SK-N-SH (cell line): ENCODE measurements at regions not wholly inside any gene's neighbourhood (a gene's known extent, or its start where the extent isn't known, plus 50 kb on each side); places are given as distances from the start of the nearest gene placed in this dataset.
"Not testable (repeated sequence)": the region's sequence is repeated elsewhere in the genome, so short reads cannot be mapped to it uniquely, and the experiment has no call there.

Experiments
- CTCF ChIA-PET: fragments of 300-600, 350-600 bp; formaldehyde crosslinking; extraction: SDS; loops from one replicate; lab custom pipeline; 2021; lab: Yijun Ruan, JAX
- POLR2A ChIA-PET: fragments of 350-600 bp; sonication (Branson Sonifier 250); formaldehyde crosslinking; extraction: SDS; loops from one replicate; lab custom pipeline; 2020; ENCODE audit warnings: antibody characterized with exemption, inconsistent platforms; lab: Yijun Ruan, JAX
- DNase-seq: peaks from one replicate; pipeline ENCODE4 v3.0.0; 2012
- H2AFZ ChIP-seq: fragments of 200-600 bp; sonication (generic); 2 replicates; pipeline ENCODE4 v1.8.1; 2016; ENCODE audit warnings: antibody characterized with exemption, mild to moderate bottlenecking, low read depth
- H3F3A ChIP-seq: fragments of 200-600 bp; sonication (generic); replicated peaks from 2 replicates; pipeline ENCODE3; 2016; ENCODE audit warnings: antibody characterized with exemption, mild to moderate bottlenecking; ENCODE audit not compliant: insufficient read depth
- H3K27ac ChIP-seq, 2 experiments: fragments of 200-500 bp in 1 of 2; fragments of 200-600 bp in 1 of 2; sonication (Bioruptor generic) in 1 of 2; sonication (generic), shearing (Covaris generic) in 1 of 2; 2 replicates each; pipeline versions ENCODE4 v1.5.1 to v1.6.1; 2014 to 2016; ENCODE audit warnings: low read depth in 2 of 2, inconsistent platforms in 1 of 2, low read length in 1 of 2, mild to moderate bottlenecking in 1 of 2, mixed read lengths in 1 of 2
- H3K27me3 ChIP-seq: fragments of 200-600 bp; sonication (generic), shearing (Covaris generic); 2 replicates; pipeline ENCODE4 v1.6.1; 2016; ENCODE audit warnings: mixed run types; ENCODE audit not compliant: insufficient read depth
- H3K36me3 ChIP-seq, 2 experiments: fragments of 200-500 bp in 1 of 2; fragments of 200-600 bp in 1 of 2; sonication (Bioruptor generic) in 1 of 2; sonication (generic) in 1 of 2; replicated peaks in 1 of 2; 2 replicates each; pipeline versions ENCODE3 to v1.5.1; 2014 to 2016; ENCODE audit warnings: low read length in 1 of 2, mild to moderate bottlenecking in 1 of 2; ENCODE audit not compliant: insufficient read depth in 2 of 2, control insufficient read depth in 1 of 2
- H3K4me1 ChIP-seq, 2 experiments: fragments of 200-500 bp in 1 of 2; fragments of 200-600 bp in 1 of 2; sonication (Bioruptor generic) in 1 of 2; sonication (generic), shearing (Covaris generic) in 1 of 2; 2 replicates each; pipeline versions ENCODE4 v1.5.1 to v1.6.1; 2014 to 2016; ENCODE audit warnings: low read depth in 1 of 2, low read length in 1 of 2, mixed run types in 1 of 2; ENCODE audit not compliant: insufficient read depth in 2 of 2, control insufficient read depth in 1 of 2
- H3K4me2 ChIP-seq: fragments of 200-600 bp; sonication (generic), shearing (Covaris generic); 2 replicates; pipeline ENCODE4 v1.6.1; 2017; ENCODE audit warnings: mixed run types
- H3K4me3 ChIP-seq, 2 experiments: fragments of 200-500 bp in 1 of 2; fragments of 200-600 bp in 1 of 2; sonication (Bioruptor generic) in 1 of 2; sonication (generic), shearing (Covaris generic) in 1 of 2; 2 replicates each; pipeline versions ENCODE4 v1.5.1 to v1.8.1; 2014 to 2016; ENCODE audit warnings: low read depth in 2 of 2, inconsistent platforms in 1 of 2, low read length in 1 of 2, mild to moderate bottlenecking in 1 of 2, mixed read lengths in 1 of 2, moderate library complexity in 1 of 2
- H3K79me2 ChIP-seq: fragments of 200-600 bp; sonication (generic); 2 replicates; pipeline ENCODE4 v1.8.1; 2017; ENCODE audit warnings: mild to moderate bottlenecking; ENCODE audit not compliant: insufficient read depth
- H3K9ac ChIP-seq: fragments of 200-600 bp; sonication (generic); 2 replicates; pipeline ENCODE4 v1.6.1; 2017; ENCODE audit warnings: mixed run types
- H3K9me2 ChIP-seq: fragments of 200-600 bp; sonication (generic); 2 replicates; pipeline ENCODE4 v1.6.1; 2017; ENCODE audit warnings: mixed run types
- H3K9me3 ChIP-seq: fragments of 200-600 bp; sonication (generic); 2 replicates; pipeline ENCODE4 v1.6.1; 2017; ENCODE audit warnings: mixed run types, mild to moderate bottlenecking, moderate library complexity
- H4K20me1 ChIP-seq: fragments of 200-600 bp; sonication (generic); 2 replicates; pipeline ENCODE4 v1.6.1; 2017; ENCODE audit warnings: mild to moderate bottlenecking, mixed run types; ENCODE audit not compliant: insufficient read depth
- CHD2 ChIP-seq: fragments of 150-350 bp; IDR thresholded peaks from 2 replicates; pipeline ENCODE4 v1.6.1; 2018; ENCODE audit warnings: low read length; ENCODE audit not compliant: partially characterized antibody
- ELF1 ChIP-seq: IDR thresholded peaks from 2 replicates; pipeline ENCODE4 v1.4.0; 2012
- EZH2phosphoT487 ChIP-seq: fragments of 200-600 bp; sonication (generic); IDR thresholded peaks from 2 replicates; pipeline ENCODE4 v1.6.1; 2017; ENCODE audit warnings: low read depth, mixed run types, mild to moderate bottlenecking, antibody characterized with exemption, moderate library complexity, borderline replicate concordance
- FOSL2 ChIP-seq: IDR thresholded peaks from 2 replicates; pipeline ENCODE4 v1.4.0; 2012; ENCODE audit warnings: low read depth, mild to moderate bottlenecking, moderate library complexity, borderline replicate concordance
- GATA2 ChIP-seq: sonication (generic); formaldehyde crosslinking; IDR thresholded peaks from 2 replicates; pipeline ENCODE4 v1.5.0; 2020; ENCODE audit warnings: mild to moderate bottlenecking, missing genetic modification reagents
- JUND ChIP-seq: IDR thresholded peaks from 2 replicates; pipeline ENCODE4 v1.4.0; 2012
- NRF1 ChIP-seq: IDR thresholded peaks from 2 replicates; pipeline ENCODE4 v1.6.1; 2012; ENCODE audit warnings: low read depth, mild to moderate bottlenecking, low read length
- POLR2AphosphoS5 ChIP-seq: IDR thresholded peaks from 2 replicates; pipeline ENCODE4 v1.6.1; 2012; ENCODE audit warnings: low read depth, low read length
- RXRA ChIP-seq: IDR thresholded peaks from 2 replicates; pipeline ENCODE4 v1.4.0; 2012; ENCODE audit warnings: low read depth, mild to moderate bottlenecking, borderline replicate concordance
- SMC3 ChIP-seq: IDR thresholded peaks from 2 replicates; pipeline ENCODE4 v1.6.1; 2012; ENCODE audit warnings: low read depth, low read length, improper control_type of control experiment
- TAF1 ChIP-seq: IDR thresholded peaks from 2 replicates; pipeline ENCODE4 v1.6.1; 2012; ENCODE audit warnings: low read depth, mild to moderate bottlenecking, low read length, moderate library complexity, borderline replicate concordance
- TEAD4 ChIP-seq: IDR thresholded peaks from 2 replicates; pipeline ENCODE4 v1.4.0; 2012; ENCODE audit warnings: mild to moderate bottlenecking, borderline replicate concordance; ENCODE audit not compliant: insufficient read depth
- WGBS: methylation state at CpG from one replicate; pipeline ENCODE4 v1.1.6; 2017; ENCODE audit warnings: low lambda C conversion rate; 5-methylcytosine and 5-hydroxymethylcytosine counted together
- TF ChIP-seq, protein P1 (sequence below): fragments of 150-350 bp; IDR thresholded peaks from 2 replicates; pipeline ENCODE4 v1.6.1; 2017; ENCODE audit warnings: antibody characterized with exemption, low read length, low read depth, borderline replicate concordance
- TF ChIP-seq, protein P2 (sequence below): fragments of 200-600 bp; sonication (generic); IDR thresholded peaks from 2 replicates; pipeline ENCODE4 v1.6.1; 2017; ENCODE audit warnings: antibody characterized with exemption, mild to moderate bottlenecking, moderate library complexity

DNA sequence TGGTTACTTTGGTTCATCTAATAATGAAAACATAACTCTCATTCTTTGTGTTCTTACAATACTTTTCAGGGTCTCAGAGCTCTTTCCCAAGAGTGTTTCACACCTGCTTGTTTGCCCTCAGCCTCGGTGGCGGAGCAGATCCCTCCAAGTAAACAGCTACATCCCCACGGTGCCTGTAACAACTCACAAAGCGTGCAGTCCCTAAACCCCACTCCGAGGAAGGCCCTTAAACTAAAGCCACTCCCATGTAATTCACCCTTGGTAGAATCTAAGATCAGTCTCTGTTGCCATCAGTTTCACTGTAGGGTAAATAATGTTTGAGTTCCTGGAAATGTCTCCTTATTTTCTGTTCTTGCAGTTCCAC is 101.1 kb downstream of the TFAP2A start:
- WGBS, result 4% methylated on average over 5 of the region's 5 CpGs
- Histone ChIP-seq H3K9me3 (no peaks in the 10 kb centered on the region), H3K4me3 (no peak overlapping the region), H3K27me3 (peaks cover 60% of the 10 kb centered on the region), H3K36me3 (no peaks in the 10 kb centered on the region), H2AFZ (no peak overlapping the region), H3K4me2 (no peak overlapping the region), H3K4me1 (no peaks in the 10 kb centered on the region; a peak in 1 of 4 replicates), H3K79me2 (no peaks in the 10 kb centered on the region), H3K27ac (no peak overlapping the region), H4K20me1 (no peaks in the 10 kb centered on the region), H3F3A (peaks cover 7% of the 10 kb centered on the region), H3K9ac (no peak overlapping the region), H3K9me2 (no peaks in the 10 kb centered on the region)
- DNase-seq, result no peak
- ChIA-PET CTCF (no interaction called here), POLR2A (no interaction called here)
- TF ChIP-seq, protein P1, sequence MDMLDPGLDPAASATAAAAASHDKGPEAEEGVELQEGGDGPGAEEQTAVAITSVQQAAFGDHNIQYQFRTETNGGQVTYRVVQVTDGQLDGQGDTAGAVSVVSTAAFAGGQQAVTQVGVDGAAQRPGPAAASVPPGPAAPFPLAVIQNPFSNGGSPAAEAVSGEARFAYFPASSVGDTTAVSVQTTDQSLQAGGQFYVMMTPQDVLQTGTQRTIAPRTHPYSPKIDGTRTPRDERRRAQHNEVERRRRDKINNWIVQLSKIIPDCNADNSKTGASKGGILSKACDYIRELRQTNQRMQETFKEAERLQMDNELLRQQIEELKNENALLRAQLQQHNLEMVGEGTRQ, result no peak
- TF ChIP-seq SMC3, result no peak

DNA sequence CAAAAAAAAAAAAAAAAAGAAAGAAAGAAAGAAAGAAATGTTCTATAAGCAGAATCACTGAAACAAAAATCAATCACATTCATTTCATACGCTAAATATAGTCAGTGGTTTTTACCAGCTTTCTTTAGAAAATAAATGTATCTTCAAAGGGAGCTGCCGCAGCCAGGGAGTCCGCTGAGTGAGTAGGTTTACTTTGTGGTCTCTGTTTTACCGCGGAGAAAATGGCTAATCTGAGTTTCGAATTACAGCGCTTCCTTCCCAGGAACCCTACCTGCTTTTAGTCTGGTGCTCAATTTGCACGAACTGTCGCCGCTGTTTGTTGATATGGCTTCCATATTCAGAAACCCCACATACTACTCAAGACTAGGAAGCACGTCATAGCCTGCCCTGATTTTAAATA is 102.4 kb downstream of the TFAP2A start:
- H3K9ac ChIP-seq, result no peak overlapping the region
- H3K9me2 ChIP-seq, result no peaks in the 10 kb centered on the region
- TF ChIP-seq JUND (no peak), TEAD4 (no peak), RXRA (no peak), SMC3 (no peak), TAF1 (no peak), POLR2AphosphoS5 (no peak), GATA2 (CRISPR knock-in tag) (no peak), FOSL2 (no peak), EZH2phosphoT487 (no peak), ELF1 (no peak), NRF1 (no peak), CHD2 (no peak)
- TF ChIP-seq, protein P2, sequence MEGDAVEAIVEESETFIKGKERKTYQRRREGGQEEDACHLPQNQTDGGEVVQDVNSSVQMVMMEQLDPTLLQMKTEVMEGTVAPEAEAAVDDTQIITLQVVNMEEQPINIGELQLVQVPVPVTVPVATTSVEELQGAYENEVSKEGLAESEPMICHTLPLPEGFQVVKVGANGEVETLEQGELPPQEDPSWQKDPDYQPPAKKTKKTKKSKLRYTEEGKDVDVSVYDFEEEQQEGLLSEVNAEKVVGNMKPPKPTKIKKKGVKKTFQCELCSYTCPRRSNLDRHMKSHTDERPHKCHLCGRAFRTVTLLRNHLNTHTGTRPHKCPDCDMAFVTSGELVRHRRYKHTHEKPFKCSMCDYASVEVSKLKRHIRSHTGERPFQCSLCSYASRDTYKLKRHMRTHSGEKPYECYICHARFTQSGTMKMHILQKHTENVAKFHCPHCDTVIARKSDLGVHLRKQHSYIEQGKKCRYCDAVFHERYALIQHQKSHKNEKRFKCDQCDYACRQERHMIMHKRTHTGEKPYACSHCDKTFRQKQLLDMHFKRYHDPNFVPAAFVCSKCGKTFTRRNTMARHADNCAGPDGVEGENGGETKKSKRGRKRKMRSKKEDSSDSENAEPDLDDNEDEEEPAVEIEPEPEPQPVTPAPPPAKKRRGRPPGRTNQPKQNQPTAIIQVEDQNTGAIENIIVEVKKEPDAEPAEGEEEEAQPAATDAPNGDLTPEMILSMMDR, result no peak
- TF ChIP-seq, protein P1, result no peak
- TF ChIP-seq, all 33 proteins: peak for 0
- Histone ChIP-seq H3K79me2 (no peaks in the 10 kb centered on the region), H3K4me3 (no peak overlapping the region), H3F3A (peaks cover 7% of the 10 kb centered on the region), H4K20me1 (no peaks in the 10 kb centered on the region), H3K4me1 (no peaks in the 10 kb centered on the region; a peak in 1 of 4 replicates), H3K27ac (no peak overlapping the region), H3K36me3 (no peaks in the 10 kb centered on the region), H2AFZ (no peak overlapping the region), H3K4me2 (no peak overlapping the region), H3K27me3 (peaks cover 47% of the 10 kb centered on the region; the same call in 1 of the 2 replicates), H3K9me3 (no peaks in the 10 kb centered on the region)
- CTCF ChIA-PET, result no interaction called here
- no peak for DNase-seq
- POLR2A ChIA-PET, result no interaction called here
- WGBS, result 34% methylated on average over 11 of the region's 11 CpGs

DNA sequence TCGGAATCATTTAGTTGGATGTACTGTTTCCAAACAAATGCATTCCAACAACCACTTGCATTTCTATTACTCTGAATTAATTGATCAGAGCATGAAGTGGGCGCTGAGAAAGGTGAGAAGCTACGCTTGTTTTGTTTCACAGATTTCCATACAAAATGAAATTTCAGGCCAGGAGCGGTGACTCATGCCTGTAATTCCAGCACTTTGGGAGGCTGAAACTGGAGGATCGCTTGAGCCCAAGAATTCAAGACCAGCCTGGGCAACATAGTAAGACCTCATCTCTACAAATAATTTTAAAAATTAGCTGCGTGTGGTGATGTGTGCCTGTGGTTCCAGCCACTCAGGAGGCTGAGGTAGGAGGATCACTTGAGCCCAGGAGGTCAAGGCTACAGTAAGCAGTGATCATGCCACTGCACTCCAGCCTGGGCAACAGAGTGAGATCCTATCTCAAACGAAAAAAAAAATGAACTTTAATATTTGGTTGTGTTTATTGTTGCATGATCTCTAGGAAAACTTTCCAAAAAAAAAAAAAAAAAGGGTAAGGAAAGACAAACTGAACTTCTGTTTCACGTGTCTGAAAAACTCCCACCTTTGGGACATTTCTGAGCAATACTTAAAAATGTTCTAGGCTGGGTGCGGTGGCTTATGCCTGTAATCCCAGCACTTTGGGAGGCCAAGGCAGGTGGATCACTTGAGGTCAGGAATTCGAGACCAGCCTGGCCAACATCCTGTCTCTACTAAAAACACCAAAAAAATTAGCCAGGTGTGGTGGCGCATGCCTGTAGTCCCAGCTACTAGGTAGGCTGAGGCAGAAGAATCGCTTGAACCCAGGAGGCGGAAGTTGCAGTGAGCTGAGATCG is 103.1 kb downstream of the TFAP2A start:
- DNase-seq, H3K79me2 ChIP-seq: not testable (repeated sequence)

More for the DNA sequence above, 103.1 kb downstream of the TFAP2A start:
- H3F3A ChIP-seq, H3K36me3 ChIP-seq, H2AFZ ChIP-seq, H3K4me2 ChIP-seq, H3K9ac ChIP-seq, POLR2A ChIA-PET, H3K9me3 ChIP-seq, H3K27ac ChIP-seq, H3K4me3 ChIP-seq, H3K4me1 ChIP-seq, H4K20me1 ChIP-seq, H3K9me2 ChIP-seq, CTCF ChIA-PET: not testable (repeated sequence)
- H3K27me3 ChIP-seq, result peaks cover 41% of the 10 kb centered on the region; the same call in 1 of the 2 replicates
- 22% methylated on average over 14 of the region's 14 CpGs for WGBS
